Effector memory CD8-positive, alpha-beta T cell (primary cell): ENCODE measurements at regions not wholly inside any gene's neighbourhood (a gene's known extent, or its start where the extent isn't known, plus 50 kb on each side); places are given as distances from the start of the nearest gene placed in this dataset.
"Not testable (repeated sequence)": the region's sequence is repeated elsewhere in the genome, so short reads cannot be mapped to it uniquely, and the experiment has no call there.

Experiments used
- ATAC-seq: fragments of 150-1000 bp; cut with Tn5 transposase; replicated peaks from 2 replicates; pipeline ENCODE4 v1.10.0; 2021; ENCODE audit warnings: mild to moderate bottlenecking, moderate library complexity
- DNase-seq, 3 experiments: peaks; one replicate each; pipeline ENCODE4 v3.0.0; 2021
- H3K27ac Mint-ChIP-seq, 2 donors: one replicate each; pipeline ENCODE4 v1.8.0; 2022; ENCODE audit warnings: mild to moderate bottlenecking in 2 of 2, mixed read lengths in 2 of 2, moderate library complexity in 2 of 2
- H3K27me3 Mint-ChIP-seq, 2 donors: one replicate each; pipeline ENCODE4 v1.8.0; 2022; ENCODE audit warnings: mixed read lengths in 2 of 2
- H3K36me3 Mint-ChIP-seq: one replicate; pipeline ENCODE4 v1.8.0; 2022; ENCODE audit warnings: mild to moderate bottlenecking, moderate library complexity, mixed read lengths; ENCODE audit not compliant: insufficient read depth
- H3K4me1 Mint-ChIP-seq, 2 donors: one replicate each; pipeline ENCODE4 v1.8.0; 2022; ENCODE audit warnings: low read depth in 2 of 2, mixed read lengths in 2 of 2
- H3K4me3 Mint-ChIP-seq, 2 donors: one replicate each; pipeline ENCODE4 v1.8.0; 2022; ENCODE audit warnings: mild to moderate bottlenecking in 2 of 2, mixed read lengths in 2 of 2, moderate library complexity in 2 of 2
- H3K9me3 Mint-ChIP-seq, 2 donors: one replicate each; pipeline ENCODE4 v1.8.0; 2022; ENCODE audit warnings: mixed read lengths in 2 of 2

GRCh38 chr3:14263317-14264005, 84.8 kb downstream of the LSM3 start:
- ATAC-seq (no peak), DNase-seq (no peak)
- no peak overlapping the region for H3K27ac Mint-ChIP-seq
- no peak overlapping the region for H3K4me3 Mint-ChIP-seq
- H3K36me3 Mint-ChIP-seq: no peaks in the 10 kb centered on the region
- peaks cover 5 to 58% of the 10 kb centered on the region in 2 donors for H3K27me3 Mint-ChIP-seq
- H3K9me3 Mint-ChIP-seq: no peaks in the 10 kb centered on the region
- H3K4me1 Mint-ChIP-seq: no peaks in the 10 kb centered on the region

- Mint-ChIP-seq H3K9me3 (no peaks in the 10 kb centered on the region), H3K27ac (no peak overlapping the region), H3K4me1 (no peaks in the 10 kb centered on the region), H3K36me3 (no peaks in the 10 kb centered on the region), H3K4me3 (no peak overlapping the region), H3K27me3 (peaks cover 10 to 68% of the 10 kb centered on the region in 2 donors)
- no peak for ATAC-seq
- DNase-seq: no peak
Measured at GRCh38 chr3:14265246-14265962, 86.8 kb downstream of the LSM3 start.

GRCh38 chr3:14266361-14266760, 87.7 kb downstream of the LSM3 start:
- H3K9me3 Mint-ChIP-seq: no peaks in the 10 kb centered on the region
- no peak overlapping the region for H3K4me3 Mint-ChIP-seq
- H3K36me3 Mint-ChIP-seq: no peaks in the 10 kb centered on the region
- H3K27me3 Mint-ChIP-seq: peaks cover 12 to 68% of the 10 kb centered on the region in 2 donors
- no peak overlapping the region for H3K27ac Mint-ChIP-seq
- H3K4me1 Mint-ChIP-seq: no peaks in the 10 kb centered on the region
- no peak for DNase-seq
- ATAC-seq: no peak

GRCh38 chr3:14267976-14268375, 89.4 kb downstream of the LSM3 start:
- H3K27ac Mint-ChIP-seq: no peak overlapping the region
- ATAC-seq: no peak

GRCh38 chr3:14268897-14269296, 90.3 kb downstream of the LSM3 start:
- Mint-ChIP-seq H3K9me3 (no peaks in the 10 kb centered on the region), H3K4me3 (no peak overlapping the region), H3K27me3 (peaks cover 20 to 63% of the 10 kb centered on the region in 2 donors), H3K27ac (no peak overlapping the region), H3K36me3 (no peaks in the 10 kb centered on the region), H3K4me1 (no peaks in the 10 kb centered on the region)
- DNase-seq (no peak), ATAC-seq (no peak)

More at GRCh38 chr3:14267976-14268375, 89.4 kb downstream of the LSM3 start:
- no peaks in the 10 kb centered on the region for H3K4me1 Mint-ChIP-seq
- peaks cover 20 to 70% of the 10 kb centered on the region in 2 donors for H3K27me3 Mint-ChIP-seq
- no peak for DNase-seq
- no peak overlapping the region for H3K4me3 Mint-ChIP-seq
- H3K36me3 Mint-ChIP-seq: no peaks in the 10 kb centered on the region
- H3K9me3 Mint-ChIP-seq: no peaks in the 10 kb centered on the region

GRCh38 chr3:14272041-14272958, 93.7 kb downstream of the LSM3 start:
- H3K27ac Mint-ChIP-seq, H3K4me1 Mint-ChIP-seq, H3K4me3 Mint-ChIP-seq, H3K9me3 Mint-ChIP-seq, H3K36me3 Mint-ChIP-seq, DNase-seq, ATAC-seq: not testable (repeated sequence)
- H3K27me3 Mint-ChIP-seq: peaks cover 18 to 49% of the 10 kb centered on the region in 2 donors

GRCh38 chr3:14272959-14273560, 94.4 kb downstream of the LSM3 start:
- H3K27me3 Mint-ChIP-seq: peaks cover 23 to 47% of the 10 kb centered on the region in 2 donors
- H3K4me3 Mint-ChIP-seq, ATAC-seq, H3K36me3 Mint-ChIP-seq, DNase-seq, H3K9me3 Mint-ChIP-seq, H3K4me1 Mint-ChIP-seq, H3K27ac Mint-ChIP-seq: not testable (repeated sequence)

GRCh38 chr3:14273901-14274611, 95.4 kb downstream of the LSM3 start:
- peaks cover 23 to 37% of the 10 kb centered on the region in 2 donors for H3K27me3 Mint-ChIP-seq
- no peak overlapping the region for H3K27ac Mint-ChIP-seq
- H3K9me3 Mint-ChIP-seq: no peaks in the 10 kb centered on the region
- H3K4me1 Mint-ChIP-seq: no peaks in the 10 kb centered on the region
- no peak for ATAC-seq
- no peaks in the 10 kb centered on the region for H3K36me3 Mint-ChIP-seq
- no peak for DNase-seq
- no peak overlapping the region for H3K4me3 Mint-ChIP-seq

- Mint-ChIP-seq H3K27ac (no peak overlapping the region), H3K4me3 (no peak overlapping the region), H3K27me3 (peaks cover 23 to 33% of the 10 kb centered on the region in 2 donors), H3K9me3 (no peaks in the 10 kb centered on the region), H3K4me1 (no peaks in the 10 kb centered on the region), H3K36me3 (no peaks in the 10 kb centered on the region)
- no peak for DNase-seq
- ATAC-seq: no peak
Measured at GRCh38 chr3:14274612-14274936, 96.0 kb downstream of the LSM3 start.

GRCh38 chr3:14274999-14275961, 96.7 kb downstream of the LSM3 start:
- H3K27ac Mint-ChIP-seq: no peak overlapping the region
- no peak for DNase-seq
- peaks cover 20 to 33% of the 10 kb centered on the region in 2 donors for H3K27me3 Mint-ChIP-seq
- H3K4me1 Mint-ChIP-seq: no peaks in the 10 kb centered on the region
- no peaks in the 10 kb centered on the region for H3K36me3 Mint-ChIP-seq
- ATAC-seq: no peak
- H3K4me3 Mint-ChIP-seq: no peak overlapping the region
- H3K9me3 Mint-ChIP-seq: no peaks in the 10 kb centered on the region

- Mint-ChIP-seq H3K9me3 (no peaks in the 10 kb centered on the region), H3K36me3 (no peaks in the 10 kb centered on the region), H3K4me1 (no peaks in the 10 kb centered on the region), H3K4me3 (no peak overlapping the region), H3K27me3 (peaks cover 16 to 33% of the 10 kb centered on the region in 2 donors), H3K27ac (no peak overlapping the region)
- no peak for ATAC-seq
- DNase-seq: no peak
Measured at GRCh38 chr3:14275962-14276909, 97.6 kb downstream of the LSM3 start.
